KMS-11 (cell line): ENCODE measurements at regions not wholly inside any gene's neighbourhood (a gene's known extent, or its start where the extent isn't known, plus 50 kb on each side); places are given as distances from the start of the nearest gene placed in this dataset.

ENCODE experiments used
- H2AFZ ChIP-seq: fragments of 200-600 bp; sonication (generic); 2 replicates; pipeline ENCODE4 v1.6.1; 2016; ENCODE audit warnings: antibody characterized with exemption, mixed run types, low read depth
- H3K27ac ChIP-seq: fragments of 200-600 bp; sonication (generic); 2 replicates; pipeline ENCODE4 v1.6.1; 2016; ENCODE audit warnings: mild to moderate bottlenecking, mixed run types
- H3K27me3 ChIP-seq: fragments of 200-600 bp; sonication (generic); 2 replicates; pipeline ENCODE4 v1.6.1; 2017; ENCODE audit warnings: mild to moderate bottlenecking, low read depth, mixed run types, moderate library complexity; ENCODE audit not compliant: insufficient read depth
- H3K36me3 ChIP-seq: fragments of 200-600 bp; sonication (generic); 2 replicates; pipeline ENCODE4 v1.6.1; 2017; ENCODE audit warnings: mild to moderate bottlenecking, mixed run types; ENCODE audit not compliant: insufficient read depth
- H3K4me1 ChIP-seq: fragments of 200-600 bp; sonication (generic); 2 replicates; pipeline ENCODE4 v1.6.1; 2016; ENCODE audit warnings: mild to moderate bottlenecking, low read depth, mixed run types; ENCODE audit not compliant: poor library complexity, severe bottlenecking
- H3K4me2 ChIP-seq: fragments of 200-600 bp; sonication (generic); 2 replicates; pipeline ENCODE4 v1.7.0; 2016; ENCODE audit warnings: mild to moderate bottlenecking, mixed run types
- H3K4me3 ChIP-seq: fragments of 200-600 bp; sonication (generic); IDR thresholded peaks from 2 replicates; pipeline ENCODE4 v1.6.1; 2017; ENCODE audit warnings: low read depth, low read length, mixed read lengths; ENCODE audit not compliant: insufficient read depth
- H3K79me2 ChIP-seq: fragments of 200-600 bp; sonication (generic); 2 replicates; pipeline ENCODE4 v1.6.1; 2016; ENCODE audit warnings: low read depth, mixed run types; ENCODE audit not compliant: insufficient read depth
- H3K9ac ChIP-seq: fragments of 200-600 bp; sonication (generic); 2 replicates; pipeline ENCODE4 v1.6.1; 2016; ENCODE audit warnings: mild to moderate bottlenecking, mixed run types
- H4K20me1 ChIP-seq: fragments of 200-600 bp; sonication (generic); 2 replicates; pipeline ENCODE4 v1.6.1; 2016; ENCODE audit warnings: mild to moderate bottlenecking, mixed run types; ENCODE audit not compliant: insufficient read depth
- CTCF ChIP-seq: fragments of 200-600 bp; sonication (generic); conservative IDR thresholded peaks from 2 replicates; pipeline ENCODE4 v1.6.1; 2017; ENCODE audit warnings: low read depth, mild to moderate bottlenecking, antibody characterized with exemption, low read length, moderate library complexity, mixed read lengths

GRCh38 chr13:44234566-44234965 lies 139.1 kb upstream of the SERP2 start:
- Histone ChIP-seq H4K20me1 (no peaks in the 10 kb centered on the region), H3K27me3 (no peaks in the 10 kb centered on the region), H3K36me3 (no peaks in the 10 kb centered on the region), H3K79me2 (no peaks in the 10 kb centered on the region), H2AFZ (no peak overlapping the region), H3K27ac (no peak overlapping the region), H3K4me1 (peaks cover 10% of the 10 kb centered on the region), H3K4me3 (no peak overlapping the region), H3K9ac (no peak overlapping the region), H3K4me2 (no peak overlapping the region)
- no peak for TF ChIP-seq CTCF

GRCh38 chr13:44236370-44236769 lies 137.3 kb upstream of the SERP2 start:
- Histone ChIP-seq H3K36me3 (no peaks in the 10 kb centered on the region), H3K9ac (no peak overlapping the region), H2AFZ (no peak overlapping the region), H4K20me1 (no peaks in the 10 kb centered on the region), H3K27me3 (no peaks in the 10 kb centered on the region), H3K4me2 (no peak overlapping the region), H3K79me2 (no peaks in the 10 kb centered on the region), H3K4me1 (peaks cover 21% of the 10 kb centered on the region), H3K4me3 (no peak overlapping the region), H3K27ac (no peak overlapping the region)
- TF ChIP-seq CTCF, result no peak

DNA sequence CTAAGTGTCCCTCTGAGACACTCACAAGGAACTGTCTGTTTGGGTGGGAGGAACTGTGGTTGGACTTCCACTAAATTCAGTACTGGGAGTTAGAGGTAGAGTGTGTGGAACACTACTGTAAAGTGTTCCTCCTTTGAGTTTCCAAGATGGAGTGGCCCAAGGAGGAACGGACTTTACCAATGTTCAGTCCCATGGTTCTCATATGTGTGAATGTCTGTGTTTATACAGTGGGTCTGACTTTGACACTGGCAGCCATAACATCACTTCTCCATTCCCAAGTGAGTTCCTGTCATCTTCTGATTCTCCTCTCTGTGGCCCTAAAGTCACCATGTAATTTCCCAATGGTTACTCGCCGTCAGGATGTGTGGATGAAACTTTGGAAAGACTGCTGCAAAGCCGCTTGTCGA lies 136.8 kb upstream of the SERP2 start:
- H2AFZ ChIP-seq, result no peak overlapping the region
- peaks cover 26% of the 10 kb centered on the region for H3K4me1 ChIP-seq

GRCh38 chr13:44237276-44237767 lies 136.3 kb upstream of the SERP2 start:
- no peak overlapping the region for H3K4me2 ChIP-seq
- H3K36me3 ChIP-seq, result no peaks in the 10 kb centered on the region
- H2AFZ ChIP-seq, result no peak overlapping the region
- no peaks in the 10 kb centered on the region for H3K27me3 ChIP-seq
- no peak for TF ChIP-seq CTCF
- no peak overlapping the region for H3K27ac ChIP-seq
- no peak overlapping the region for H3K9ac ChIP-seq
- H4K20me1 ChIP-seq, result no peaks in the 10 kb centered on the region
- no peak overlapping the region for H3K4me3 ChIP-seq
- no peaks in the 10 kb centered on the region for H3K79me2 ChIP-seq
- H3K4me1 ChIP-seq, result peaks cover 31% of the 10 kb centered on the region

More for the DNA sequence above, 136.8 kb upstream of the SERP2 start:
- Histone ChIP-seq H3K4me3 (no peak overlapping the region), H3K27ac (no peak overlapping the region), H3K27me3 (no peaks in the 10 kb centered on the region), H4K20me1 (no peaks in the 10 kb centered on the region), H3K9ac (no peak overlapping the region), H3K36me3 (no peaks in the 10 kb centered on the region), H3K4me2 (no peak overlapping the region), H3K79me2 (no peaks in the 10 kb centered on the region)
- TF ChIP-seq CTCF, result no peak
